ENCODE measurements at regions not wholly inside any gene's neighbourhood (a gene's known extent, or its start where the extent isn't known, plus 50 kb on each side); places are given as distances from the start of the nearest gene placed in this dataset.

GRCh38 chr11:122201106-122201505 lies 85.1 kb upstream of the BLID start:
- TF ChIP-seq POLR2A (IDR thresholded peaks at IDR 0.05) (no peak), EP300 (IDR thresholded peaks at IDR 0.05) (no peak), POLR2AphosphoS5 (IDR thresholded peaks at IDR 0.05) (no peak)
- TF ChIP-seq, protein P1, sequence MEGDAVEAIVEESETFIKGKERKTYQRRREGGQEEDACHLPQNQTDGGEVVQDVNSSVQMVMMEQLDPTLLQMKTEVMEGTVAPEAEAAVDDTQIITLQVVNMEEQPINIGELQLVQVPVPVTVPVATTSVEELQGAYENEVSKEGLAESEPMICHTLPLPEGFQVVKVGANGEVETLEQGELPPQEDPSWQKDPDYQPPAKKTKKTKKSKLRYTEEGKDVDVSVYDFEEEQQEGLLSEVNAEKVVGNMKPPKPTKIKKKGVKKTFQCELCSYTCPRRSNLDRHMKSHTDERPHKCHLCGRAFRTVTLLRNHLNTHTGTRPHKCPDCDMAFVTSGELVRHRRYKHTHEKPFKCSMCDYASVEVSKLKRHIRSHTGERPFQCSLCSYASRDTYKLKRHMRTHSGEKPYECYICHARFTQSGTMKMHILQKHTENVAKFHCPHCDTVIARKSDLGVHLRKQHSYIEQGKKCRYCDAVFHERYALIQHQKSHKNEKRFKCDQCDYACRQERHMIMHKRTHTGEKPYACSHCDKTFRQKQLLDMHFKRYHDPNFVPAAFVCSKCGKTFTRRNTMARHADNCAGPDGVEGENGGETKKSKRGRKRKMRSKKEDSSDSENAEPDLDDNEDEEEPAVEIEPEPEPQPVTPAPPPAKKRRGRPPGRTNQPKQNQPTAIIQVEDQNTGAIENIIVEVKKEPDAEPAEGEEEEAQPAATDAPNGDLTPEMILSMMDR (IDR thresholded peaks at IDR 0.05) = no peak
